HEK293 (cell line): ENCODE measurements at regions not wholly inside any gene's neighbourhood (a gene's known extent, or its start where the extent isn't known, plus 50 kb on each side); places are given as distances from the start of the nearest gene placed in this dataset.
"Not testable (repeated sequence)": the region's sequence is repeated elsewhere in the genome, so short reads cannot be mapped to it uniquely, and the experiment has no call there.

Experiments used
- CTCF ChIA-PET: fragments of 350-600 bp; formaldehyde crosslinking; extraction: SDS; loops from one replicate; lab custom pipeline; 2021; ENCODE audit warnings: antibody characterized with exemption; lab: Yijun Ruan, JAX
- POLR2A ChIA-PET: fragments of 300-600 bp; formaldehyde crosslinking; extraction: SDS; loops from one replicate; lab custom pipeline; 2020; ENCODE audit warnings: antibody characterized with exemption, inconsistent platforms; lab: Yijun Ruan, JAX
- H3K27ac ChIP-seq: fragments of 200-500 bp; sonication (Bioruptor generic); 2 replicates; pipeline ENCODE4 v1.5.1; 2014; ENCODE audit warnings: low read depth, low read length, control low read depth, inconsistent platforms; ENCODE audit errors: extremely low read depth
- H3K36me3 ChIP-seq, 2 experiments: fragments of 200-500 bp in 1 of 2; sonication (Bioruptor generic) in 1 of 2; 1 replicate in 1 of 2; 2 replicates in 1 of 2; pipeline ENCODE4 v1.5.1; 2014 to 2017; ENCODE audit warnings: inconsistent platforms in 2 of 2, low read length in 2 of 2; ENCODE audit not compliant: control insufficient read depth in 2 of 2, insufficient read depth in 1 of 2
- H3K4me1 ChIP-seq: fragments of 200-500 bp; sonication (Bioruptor generic); 2 replicates; pipeline ENCODE4 v1.5.1; 2014; ENCODE audit warnings: mild to moderate bottlenecking, low read length, inconsistent platforms; ENCODE audit not compliant: control insufficient read depth, insufficient read depth
- H3K4me3 ChIP-seq: 2 replicates; pipeline ENCODE4 v1.5.1; 2011; ENCODE audit warnings: low read depth, mild to moderate bottlenecking, control low read depth, low read length, moderate library complexity
- H3K9me3 ChIP-seq: fragments of 200-500 bp; sonication (Bioruptor generic); 2 replicates; pipeline ENCODE4 v1.5.1; 2014; ENCODE audit warnings: low read depth, low read length, inconsistent platforms; ENCODE audit not compliant: control insufficient read depth, insufficient read depth
- KLF16 ChIP-seq: fragments of 450-650 bp; formaldehyde crosslinking; IDR thresholded peaks from 2 replicates; pipeline ENCODE4 v1.5.1; 2017; ENCODE audit warnings: missing biosample characterization, missing genetic modification characterization
- PRDM2 ChIP-seq: fragments of 450-650 bp; formaldehyde crosslinking; IDR thresholded peaks from 2 replicates; pipeline ENCODE4 v1.5.1; 2016; ENCODE audit warnings: missing biosample characterization, missing genetic modification characterization, borderline replicate concordance
- WT1 ChIP-seq: fragments of 450-650 bp; formaldehyde crosslinking; IDR thresholded peaks from 2 replicates; pipeline ENCODE4 v1.5.1; 2016; ENCODE audit warnings: missing biosample characterization, missing genetic modification characterization
- ZNF121 ChIP-seq: fragments of 450-650 bp; formaldehyde crosslinking; IDR thresholded peaks from 2 replicates; pipeline ENCODE4 v1.5.1; 2016; ENCODE audit warnings: missing biosample characterization, missing genetic modification characterization
- ZNF140 ChIP-seq: fragments of 450-650 bp; formaldehyde crosslinking; IDR thresholded peaks from 2 replicates; pipeline ENCODE4 v1.5.1; 2016; ENCODE audit warnings: missing biosample characterization, missing genetic modification characterization
- ZNF221 ChIP-seq: fragments of 450-650 bp; formaldehyde crosslinking; IDR thresholded peaks from 2 replicates; pipeline ENCODE4 v1.5.1; 2017; ENCODE audit warnings: missing biosample characterization, missing genetic modification characterization, borderline replicate concordance
- ZNF335 ChIP-seq: fragments of 450-650 bp; formaldehyde crosslinking; conservative IDR thresholded peaks from 2 replicates; pipeline ENCODE4 v1.5.1; 2016; ENCODE audit warnings: missing biosample characterization, missing genetic modification characterization
- ZNF350 ChIP-seq: fragments of 450-650 bp; formaldehyde crosslinking; IDR thresholded peaks from 2 replicates; pipeline ENCODE4 v1.5.0; 2017; ENCODE audit warnings: missing biosample characterization, mild to moderate bottlenecking, missing genetic modification characterization
- ZNF398 ChIP-seq: fragments of 450-650 bp; formaldehyde crosslinking; IDR thresholded peaks from 2 replicates; pipeline ENCODE4 v1.5.1; 2017; ENCODE audit warnings: missing biosample characterization, missing genetic modification characterization
- ZNF416 ChIP-seq: fragments of 450-650 bp; formaldehyde crosslinking; IDR thresholded peaks from 2 replicates; pipeline ENCODE4 v1.5.1; 2016; ENCODE audit warnings: missing biosample characterization, missing genetic modification characterization
- ZNF426 ChIP-seq: fragments of 450-650 bp; formaldehyde crosslinking; IDR thresholded peaks from 2 replicates; pipeline ENCODE4 v1.5.1; 2017; ENCODE audit warnings: missing biosample characterization, missing genetic modification characterization, mild to moderate bottlenecking, inconsistent platforms, moderate library complexity
- ZNF488 ChIP-seq: fragments of 450-650 bp; formaldehyde crosslinking; IDR thresholded peaks from 2 replicates; pipeline ENCODE4 v1.5.1; 2016; ENCODE audit warnings: missing biosample characterization, missing genetic modification characterization
- ZNF510 ChIP-seq: fragments of 450-650 bp; formaldehyde crosslinking; IDR thresholded peaks from 2 replicates; pipeline ENCODE4 v1.5.1; 2018; ENCODE audit warnings: mild to moderate bottlenecking, missing genetic modification characterization, missing biosample characterization; ENCODE audit not compliant: insufficient replicate concordance
- ZNF555 ChIP-seq: fragments of 450-650 bp; formaldehyde crosslinking; conservative IDR thresholded peaks from 2 replicates; pipeline ENCODE4 v1.5.1; 2017; ENCODE audit warnings: missing biosample characterization, mild to moderate bottlenecking, missing genetic modification characterization, inconsistent platforms
- ZNF639 ChIP-seq: fragments of 450-650 bp; formaldehyde crosslinking; IDR thresholded peaks from 2 replicates; pipeline ENCODE4 v1.5.1; 2016; ENCODE audit warnings: missing biosample characterization, missing genetic modification characterization

DNA sequence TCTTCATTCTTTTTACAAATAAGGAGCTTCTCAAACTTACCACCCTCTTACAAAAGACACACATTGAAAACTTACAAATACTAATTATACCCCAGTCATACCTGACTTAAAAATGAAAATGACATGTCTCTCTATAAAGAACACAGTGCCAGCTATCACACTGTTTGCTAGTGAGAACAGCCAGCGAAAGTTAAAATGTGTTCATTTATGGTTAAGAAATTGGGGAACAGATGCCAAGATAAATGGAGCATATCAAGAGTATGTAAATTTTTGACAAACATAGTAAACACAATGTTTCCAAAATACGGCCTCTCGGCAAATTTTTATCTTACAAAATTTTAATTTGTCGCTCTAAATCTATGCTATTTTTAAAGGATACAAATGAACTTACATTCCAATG is 1422.9 kb downstream of the KCNT2 start:
- no peaks in the 10 kb centered on the region for H3K9me3 ChIP-seq
- no peak overlapping the region for H3K4me3 ChIP-seq
- H3K4me1 ChIP-seq = no peaks in the 10 kb centered on the region
- CTCF ChIA-PET = no interaction called here
- no peak overlapping the region for H3K27ac ChIP-seq
- no peak for TF ChIP-seq ZNF639 (tag by site-specific recombination)
- no peak for TF ChIP-seq ZNF488 (tag by site-specific recombination)
- TF ChIP-seq KLF16 (tag by site-specific recombination) = no peak
- no peak for TF ChIP-seq ZNF510
- no peak for TF ChIP-seq ZNF398 (tag by site-specific recombination)
- TF ChIP-seq PRDM2 (tag by site-specific recombination) = no peak
- TF ChIP-seq ZNF221 (tag by site-specific recombination) = no peak
- TF ChIP-seq ZNF121 = no peak
- TF ChIP-seq ZNF335 (tag by site-specific recombination) = no peak
- TF ChIP-seq ZNF140 (tag by site-specific recombination) = no peak
- POLR2A ChIA-PET = no interaction called here
- no peaks in the 10 kb centered on the region for H3K36me3 ChIP-seq

DNA sequence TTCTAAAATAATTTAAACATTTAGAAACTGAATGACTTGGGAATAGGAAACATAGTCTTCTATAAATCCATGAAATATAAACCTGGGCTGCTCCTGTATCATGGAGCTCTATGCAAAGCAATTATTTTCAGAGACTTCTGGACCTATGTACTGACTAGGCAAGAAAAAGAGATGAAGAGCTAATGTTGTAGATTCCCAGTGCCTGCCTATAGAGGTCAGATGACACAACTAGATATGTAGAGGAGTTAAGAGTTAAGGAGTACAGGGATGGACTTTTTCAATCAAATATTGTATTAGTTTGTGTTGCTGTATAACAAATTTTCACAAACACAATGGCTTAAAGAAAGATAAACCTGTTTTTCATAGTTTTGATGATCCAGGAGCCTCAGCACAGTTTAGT is 1434.5 kb downstream of the KCNT2 start:
- ChIA-PET POLR2A (no interaction called here), CTCF (no interaction called here)
- Histone ChIP-seq H3K36me3 (no peaks in the 10 kb centered on the region), H3K4me1 (no peaks in the 10 kb centered on the region), H3K9me3 (no peaks in the 10 kb centered on the region), H3K4me3 (no peak overlapping the region), H3K27ac (no peak overlapping the region)
- TF ChIP-seq ZNF426 (tag by site-specific recombination) = no peak
- TF ChIP-seq ZNF555 (tag by site-specific recombination) = no peak
- no peak for TF ChIP-seq ZNF121
- TF ChIP-seq ZNF350 = no peak
- TF ChIP-seq WT1 (tag by site-specific recombination) = no peak
- TF ChIP-seq ZNF416 (tag by site-specific recombination) = no peak
- TF ChIP-seq ZNF510 = no peak
- no peak for TF ChIP-seq ZNF140 (tag by site-specific recombination)

DNA sequence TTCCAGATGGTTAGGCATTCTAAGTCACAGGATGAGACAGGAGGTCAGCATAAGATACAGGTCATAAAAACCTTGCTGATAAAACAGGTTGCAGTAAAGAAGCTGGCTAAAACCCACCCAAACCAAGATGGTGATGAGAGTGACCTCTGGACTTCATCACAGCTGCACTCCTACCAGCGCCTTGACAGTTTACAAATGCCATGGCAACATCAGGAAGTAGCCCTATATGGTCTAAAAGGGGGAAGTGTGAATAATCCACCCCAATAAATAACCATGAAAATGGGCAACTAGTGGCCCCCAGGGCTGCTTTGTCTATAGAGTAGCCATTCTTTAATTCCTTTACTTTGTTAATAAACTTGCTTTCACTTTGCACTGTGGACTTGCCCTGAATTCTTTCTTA is 1448.4 kb downstream of the KCNT2 start:
- POLR2A ChIA-PET, CTCF ChIA-PET: not testable (repeated sequence)

More for the DNA sequence above, 1448.4 kb downstream of the KCNT2 start:
- H3K4me1 ChIP-seq, H3K4me3 ChIP-seq, H3K9me3 ChIP-seq, H3K36me3 ChIP-seq, H3K27ac ChIP-seq: not testable (repeated sequence)
